BE2C (cell line): ENCODE measurements at regions not wholly inside any gene's neighbourhood (a gene's known extent, or its start where the extent isn't known, plus 50 kb on each side); places are given as distances from the start of the nearest gene placed in this dataset.

Source experiments
- DNase-seq: peaks from one replicate; pipeline ENCODE4 v3.0.0-alpha.2; 2020
- H3K27me3 ChIP-seq: fragments of 250-450 bp; sonication (Bioruptor Pico); 2 replicates; pipeline ENCODE4 v1.5.1; 2020; ENCODE audit warnings: mild to moderate bottlenecking
- H3K36me3 ChIP-seq: fragments of 250-450 bp; sonication (Bioruptor Pico); 2 replicates; pipeline ENCODE4 v1.5.1; 2020; ENCODE audit warnings: mild to moderate bottlenecking
- H3K4me1 ChIP-seq: fragments of 250-450 bp; sonication (Bioruptor Pico); 2 replicates; pipeline ENCODE4 v1.5.1; 2020
- H3K4me3 ChIP-seq: 2 replicates; pipeline ENCODE4 v1.5.1; 2011; ENCODE audit warnings: low read depth, low read length
- H3K9me3 ChIP-seq: fragments of 250-450 bp; sonication (Bioruptor Pico); 2 replicates; pipeline ENCODE4 v1.5.1; 2020
- TF ChIP-seq, protein P1 (sequence below): IDR thresholded peaks from 2 replicates; pipeline ENCODE4 v1.5.1; 2012; ENCODE audit warnings: mild to moderate bottlenecking, low read depth, low read length

DNA sequence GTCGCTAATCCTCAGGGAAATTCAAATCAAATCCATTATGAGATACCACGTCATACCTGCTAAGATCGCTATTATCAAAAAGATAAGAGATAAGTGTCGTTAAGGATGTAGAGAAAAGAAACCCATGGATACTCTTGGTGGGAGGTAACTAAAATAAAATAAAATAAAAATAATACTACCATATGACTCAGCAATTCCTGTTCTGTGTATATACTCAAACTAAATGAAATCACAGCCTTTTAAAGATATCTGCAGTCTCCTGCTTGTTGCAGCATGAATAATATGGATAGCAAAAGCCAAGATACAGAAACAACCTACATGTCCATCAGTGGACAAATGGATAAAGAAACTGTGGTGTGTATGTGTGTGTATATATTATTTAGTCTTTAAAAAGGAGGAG, 105.8 kb upstream of the IL15 start:
- H3K4me3 ChIP-seq: no peak overlapping the region
- H3K4me1 ChIP-seq: no peaks in the 10 kb centered on the region
- no peaks in the 10 kb centered on the region for H3K27me3 ChIP-seq
- DNase-seq: no peak
- H3K36me3 ChIP-seq: no peaks in the 10 kb centered on the region
- H3K9me3 ChIP-seq: no peaks in the 10 kb centered on the region
- TF ChIP-seq, protein P1, sequence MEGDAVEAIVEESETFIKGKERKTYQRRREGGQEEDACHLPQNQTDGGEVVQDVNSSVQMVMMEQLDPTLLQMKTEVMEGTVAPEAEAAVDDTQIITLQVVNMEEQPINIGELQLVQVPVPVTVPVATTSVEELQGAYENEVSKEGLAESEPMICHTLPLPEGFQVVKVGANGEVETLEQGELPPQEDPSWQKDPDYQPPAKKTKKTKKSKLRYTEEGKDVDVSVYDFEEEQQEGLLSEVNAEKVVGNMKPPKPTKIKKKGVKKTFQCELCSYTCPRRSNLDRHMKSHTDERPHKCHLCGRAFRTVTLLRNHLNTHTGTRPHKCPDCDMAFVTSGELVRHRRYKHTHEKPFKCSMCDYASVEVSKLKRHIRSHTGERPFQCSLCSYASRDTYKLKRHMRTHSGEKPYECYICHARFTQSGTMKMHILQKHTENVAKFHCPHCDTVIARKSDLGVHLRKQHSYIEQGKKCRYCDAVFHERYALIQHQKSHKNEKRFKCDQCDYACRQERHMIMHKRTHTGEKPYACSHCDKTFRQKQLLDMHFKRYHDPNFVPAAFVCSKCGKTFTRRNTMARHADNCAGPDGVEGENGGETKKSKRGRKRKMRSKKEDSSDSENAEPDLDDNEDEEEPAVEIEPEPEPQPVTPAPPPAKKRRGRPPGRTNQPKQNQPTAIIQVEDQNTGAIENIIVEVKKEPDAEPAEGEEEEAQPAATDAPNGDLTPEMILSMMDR: no peak

DNA sequence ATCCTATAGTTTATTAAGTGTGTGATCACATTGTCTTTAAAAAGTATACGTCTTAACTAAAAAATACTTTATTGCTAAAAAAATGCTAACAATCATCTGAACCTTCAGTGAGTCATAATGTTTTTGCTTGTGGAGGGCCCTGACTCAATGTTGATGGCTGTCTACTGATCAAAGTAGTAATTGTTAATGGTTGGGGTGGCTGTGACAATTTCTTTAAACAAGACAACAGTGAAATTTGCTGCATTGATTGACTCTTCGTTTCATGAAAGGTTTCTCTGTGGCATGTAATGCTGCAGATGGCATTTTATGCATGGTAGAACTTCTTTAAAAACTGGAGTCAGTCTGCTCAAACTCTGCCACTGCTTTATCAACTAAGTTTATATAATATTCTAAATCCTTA, 101.4 kb upstream of the IL15 start:
- Histone ChIP-seq H3K4me3 (no peak overlapping the region), H3K36me3 (no peaks in the 10 kb centered on the region), H3K9me3 (no peaks in the 10 kb centered on the region), H3K27me3 (no peaks in the 10 kb centered on the region), H3K4me1 (no peaks in the 10 kb centered on the region)
- TF ChIP-seq, protein P1: no peak
- no peak for DNase-seq

DNA sequence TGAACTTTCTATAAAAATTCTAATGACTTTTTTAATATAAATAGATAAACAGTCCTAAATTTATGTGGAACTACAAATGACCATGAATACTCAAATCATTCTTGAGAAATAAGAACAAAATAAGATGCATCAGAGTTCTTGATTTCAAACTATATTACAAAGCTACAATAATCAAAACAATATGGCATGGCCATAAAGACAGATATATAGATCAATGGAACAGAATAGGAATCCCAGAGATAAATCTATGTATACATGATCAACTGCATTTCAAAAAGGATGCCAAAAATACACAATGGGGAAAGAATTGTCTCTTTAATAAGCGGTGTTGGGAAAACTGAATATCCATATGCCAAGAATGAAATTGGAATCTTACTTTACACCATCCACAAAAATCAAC, 98.4 kb upstream of the IL15 start:
- no peak for DNase-seq
- H3K4me3 ChIP-seq: no peak overlapping the region
- no peaks in the 10 kb centered on the region for H3K9me3 ChIP-seq
- H3K36me3 ChIP-seq: no peaks in the 10 kb centered on the region
- H3K4me1 ChIP-seq: no peaks in the 10 kb centered on the region
- no peaks in the 10 kb centered on the region for H3K27me3 ChIP-seq
- TF ChIP-seq, protein P1: no peak

DNA sequence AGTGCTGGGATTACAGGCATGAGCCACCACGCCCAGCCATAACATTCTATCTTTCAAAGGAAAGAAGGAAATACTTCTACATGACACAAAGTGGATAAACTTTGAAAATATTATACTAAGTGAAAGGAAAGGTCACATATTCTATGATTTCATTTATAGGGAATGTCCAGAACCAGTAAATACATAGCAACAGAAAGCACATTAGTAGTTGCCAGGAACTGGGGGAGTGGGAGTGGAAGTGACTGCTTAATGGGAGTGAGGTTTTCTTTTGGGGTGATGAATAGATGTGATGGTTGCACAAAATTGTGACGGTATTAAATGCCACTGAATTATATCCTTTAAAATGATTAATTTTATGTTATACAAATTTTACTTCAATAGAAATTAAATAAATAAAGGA, 95.7 kb upstream of the IL15 start:
- TF ChIP-seq, protein P1: no peak
- Histone ChIP-seq H3K4me1 (no peaks in the 10 kb centered on the region), H3K27me3 (no peaks in the 10 kb centered on the region), H3K36me3 (no peaks in the 10 kb centered on the region), H3K4me3 (no peak overlapping the region), H3K9me3 (no peaks in the 10 kb centered on the region)
- no peak for DNase-seq

DNA sequence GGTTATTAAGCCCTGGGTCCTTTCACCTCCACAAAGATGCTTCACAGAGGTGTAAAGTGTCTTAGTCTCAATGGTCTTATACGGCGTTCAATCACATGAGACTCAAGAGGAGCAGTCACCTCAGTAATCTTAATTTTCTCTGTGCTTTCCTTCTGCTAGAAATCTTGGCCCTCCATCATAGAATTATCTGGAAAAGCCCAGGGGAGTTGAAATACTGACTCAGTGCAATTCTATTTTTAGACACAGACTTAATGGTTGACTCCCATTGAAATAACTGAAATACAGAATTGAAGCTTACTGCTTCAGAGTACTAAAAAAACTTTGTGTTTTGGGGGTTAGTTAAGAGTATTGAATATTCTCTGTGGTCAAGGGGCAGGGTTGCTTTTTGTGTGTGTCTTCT, 94.5 kb upstream of the IL15 start:
- no peaks in the 10 kb centered on the region for H3K27me3 ChIP-seq
- H3K9me3 ChIP-seq: no peaks in the 10 kb centered on the region
- H3K4me1 ChIP-seq: no peaks in the 10 kb centered on the region
- DNase-seq: no peak
- no peak overlapping the region for H3K4me3 ChIP-seq
- TF ChIP-seq, protein P1: no peak
- H3K36me3 ChIP-seq: no peaks in the 10 kb centered on the region

DNA sequence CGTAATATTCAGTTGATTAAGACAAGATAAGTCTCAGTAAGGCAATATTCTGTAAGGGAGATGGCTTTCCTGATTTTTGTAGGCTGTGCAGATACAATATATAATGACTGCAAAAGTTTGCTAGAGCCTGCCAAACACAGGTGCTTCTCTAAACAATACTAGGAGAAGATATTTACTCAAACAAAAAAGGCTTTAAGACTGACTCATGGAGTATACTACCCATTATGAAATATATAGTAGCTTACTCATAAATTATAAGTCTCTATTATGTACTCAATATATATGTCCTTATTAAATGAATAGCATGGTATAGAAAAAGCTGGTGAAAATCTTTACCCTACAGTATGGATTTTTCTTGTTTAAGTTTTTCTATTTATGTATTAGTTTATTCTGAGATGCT, 93.2 kb upstream of the IL15 start:
- Histone ChIP-seq H3K4me3 (no peak overlapping the region), H3K4me1 (no peaks in the 10 kb centered on the region), H3K9me3 (no peaks in the 10 kb centered on the region), H3K36me3 (no peaks in the 10 kb centered on the region), H3K27me3 (no peaks in the 10 kb centered on the region)
- TF ChIP-seq, protein P1: no peak
- DNase-seq: no peak
